GM19455 (cell line): ENCODE measurements at regions not wholly inside any gene's neighbourhood (a gene's known extent, or its start where the extent isn't known, plus 50 kb on each side); places are given as distances from the start of the nearest gene placed in this dataset.
"Not testable (repeated sequence)": the region's sequence is repeated elsewhere in the genome, so short reads cannot be mapped to it uniquely, and the experiment has no call there.

ENCODE experiments used
- ATAC-seq: cut with Tn5 transposase; IDR thresholded peaks from one replicate; pipeline ENCODE4 v1.9.1; 2021; ENCODE audit not compliant: unreplicated experiment

DNA sequence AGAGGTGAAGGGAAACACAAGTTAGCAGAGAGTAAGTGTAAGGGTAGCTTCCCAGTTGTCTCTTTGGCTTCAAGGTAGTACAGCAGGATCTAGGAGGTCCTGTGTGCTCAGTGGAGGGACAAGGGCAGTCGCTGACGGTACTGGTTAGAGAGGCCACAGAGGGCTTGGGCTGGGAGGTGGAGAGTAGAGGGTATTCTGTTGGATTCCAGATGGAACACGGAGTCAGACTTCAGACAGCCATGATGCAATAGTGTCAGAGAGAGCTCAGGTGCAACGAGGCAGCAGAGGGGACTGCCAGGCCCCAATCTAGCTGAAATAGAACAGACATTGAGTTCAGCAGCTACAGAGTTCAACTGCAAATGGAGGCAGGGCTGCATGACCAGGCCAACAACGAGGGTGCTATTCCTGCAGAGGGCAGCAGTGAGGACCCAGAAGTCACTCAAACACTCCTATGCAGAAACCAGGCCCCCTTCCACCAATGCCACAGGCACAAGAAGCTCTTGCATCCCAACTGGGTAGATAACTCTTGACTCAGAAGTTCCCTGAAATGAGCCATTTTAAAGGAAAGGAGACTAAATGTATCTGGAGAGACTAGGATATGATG, 325.0 kb upstream of the ESRRG start:
- peak; percentile 63 for ATAC-seq

DNA sequence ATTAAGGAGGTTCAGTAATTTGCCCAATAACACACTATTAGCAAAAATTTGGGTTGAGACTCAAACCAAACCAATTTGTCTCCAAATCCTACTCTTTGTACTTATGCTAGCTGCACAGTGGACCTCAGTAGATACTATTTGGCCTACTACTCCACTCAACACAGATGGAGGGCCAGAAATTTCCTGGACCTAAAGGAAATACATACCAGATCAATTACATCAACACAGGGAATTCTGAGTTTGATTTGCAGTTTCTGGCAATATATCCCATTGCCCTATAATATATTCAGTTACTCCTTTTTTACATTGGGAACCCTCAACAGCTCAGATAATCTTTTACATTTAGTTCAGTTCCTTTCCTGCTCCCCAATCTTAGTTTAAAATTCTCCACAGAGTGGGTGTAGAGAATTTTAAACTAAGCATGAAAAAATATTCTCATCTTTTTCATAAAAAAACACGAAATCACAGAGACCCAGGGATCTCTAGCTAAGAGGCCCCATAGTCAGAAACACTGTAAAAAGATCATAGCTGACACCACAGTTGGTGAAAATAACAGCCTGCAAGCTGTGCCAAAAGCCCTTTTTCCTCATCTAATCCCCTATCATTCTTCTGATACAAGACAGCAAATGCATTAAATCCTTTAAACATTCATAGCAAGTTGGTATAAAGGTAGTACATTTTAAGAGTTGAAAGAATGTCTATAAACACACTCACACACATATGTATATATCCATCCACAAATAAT, 317.7 kb upstream of the ESRRG start:
- ATAC-seq = no peak

DNA sequence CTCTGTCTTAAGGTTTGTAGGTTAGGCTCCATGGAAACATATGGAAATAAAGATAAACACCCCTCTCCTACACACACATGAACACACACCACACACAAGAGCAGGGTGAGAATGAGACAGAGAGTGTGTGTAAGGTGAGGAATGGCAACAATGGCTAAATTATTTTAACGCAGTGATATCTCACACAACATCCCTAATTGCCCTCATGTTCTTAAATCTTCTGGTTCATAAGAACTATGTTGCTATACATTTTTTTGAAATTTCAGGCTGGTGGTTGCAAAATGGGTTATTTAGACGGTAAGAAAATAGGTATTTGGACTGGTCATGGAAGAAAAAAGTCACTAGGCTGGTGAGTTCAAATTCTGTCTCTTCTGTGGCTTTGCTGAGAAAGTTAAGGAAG, 316.7 kb upstream of the ESRRG start:
- ATAC-seq = no peak

DNA sequence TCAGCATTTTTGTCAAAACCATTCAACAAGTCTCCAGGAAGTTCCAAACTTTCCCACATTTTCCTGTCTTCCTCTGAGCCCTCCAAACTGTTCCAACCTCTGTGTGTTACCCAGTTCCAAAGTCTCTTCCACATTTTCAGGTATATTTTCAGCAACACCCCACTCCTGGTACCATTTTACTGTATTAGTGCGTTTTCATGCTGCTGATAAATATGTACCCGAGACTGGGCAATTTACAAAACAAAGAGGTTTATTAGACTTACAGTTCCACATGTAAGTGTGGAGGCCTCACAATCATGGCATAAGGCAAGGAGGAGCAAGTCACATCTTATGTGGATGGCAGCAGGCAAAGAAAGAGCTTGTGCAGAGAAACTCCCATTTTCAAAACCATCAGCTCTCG, 315.9 kb upstream of the ESRRG start:
- not testable (repeated sequence) for ATAC-seq

- no peak for ATAC-seq
Measured at GRCh38 chr1:217036757-217037156, 313.5 kb upstream of the ESRRG start.

DNA sequence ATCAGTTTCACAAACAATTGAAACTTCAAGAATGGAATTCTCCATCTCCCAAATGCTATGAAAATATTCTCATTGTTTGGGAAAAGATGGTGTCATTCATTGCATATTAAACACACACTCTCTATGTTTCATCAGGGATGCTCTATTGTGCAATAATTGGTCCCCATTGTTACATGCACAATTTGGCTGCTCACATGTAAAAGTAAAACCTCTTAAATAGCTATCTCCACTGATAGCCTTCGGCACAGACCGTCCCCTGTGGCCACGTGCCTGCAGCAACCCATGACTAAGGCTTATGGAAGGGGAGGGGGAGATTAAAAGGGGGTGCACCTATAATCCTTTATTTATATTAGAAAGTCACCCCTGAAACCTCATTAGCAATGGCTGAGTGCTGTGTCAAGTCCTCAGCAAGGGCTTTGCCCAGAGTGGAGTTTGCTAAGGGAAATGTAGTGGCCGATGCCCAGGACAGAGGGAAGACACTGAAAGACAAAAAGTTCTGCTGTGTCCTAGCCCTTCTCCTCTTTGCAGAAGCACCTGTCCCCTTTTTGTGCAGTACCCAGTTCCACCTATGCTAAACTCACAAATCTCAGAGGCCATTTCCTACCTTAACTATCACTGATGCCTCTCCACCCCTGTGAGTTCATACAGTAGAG, 309.6 kb upstream of the ESRRG start:
- no peak for ATAC-seq

GRCh38 chr1:217029281-217030157, 306.3 kb upstream of the ESRRG start:
- ATAC-seq = no peak

- peak; percentile 96 for ATAC-seq
Measured at GRCh38 chr1:217027403-217028080, 304.3 kb upstream of the ESRRG start.

GRCh38 chr1:217026531-217026930, 303.3 kb upstream of the ESRRG start:
- no peak for ATAC-seq

DNA sequence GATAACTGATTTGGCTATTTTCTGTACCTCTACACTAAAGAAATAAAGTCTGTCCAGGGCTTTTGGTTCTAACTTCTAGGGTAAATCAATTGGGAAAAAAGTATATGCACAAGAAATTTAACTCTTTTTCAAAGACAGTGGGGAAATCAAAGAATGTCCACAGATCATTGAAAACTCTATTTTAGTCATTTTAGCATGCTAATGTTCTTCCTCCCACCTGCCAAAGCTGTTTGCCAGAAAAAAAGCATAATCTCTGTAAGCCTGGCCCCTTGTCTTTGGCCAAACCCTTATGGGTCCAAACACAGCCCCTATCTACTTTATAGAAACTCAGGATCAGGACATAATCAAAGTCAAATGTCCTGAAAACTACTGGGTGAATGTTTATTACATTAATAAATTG, 302.2 kb upstream of the ESRRG start:
- no peak for ATAC-seq

DNA sequence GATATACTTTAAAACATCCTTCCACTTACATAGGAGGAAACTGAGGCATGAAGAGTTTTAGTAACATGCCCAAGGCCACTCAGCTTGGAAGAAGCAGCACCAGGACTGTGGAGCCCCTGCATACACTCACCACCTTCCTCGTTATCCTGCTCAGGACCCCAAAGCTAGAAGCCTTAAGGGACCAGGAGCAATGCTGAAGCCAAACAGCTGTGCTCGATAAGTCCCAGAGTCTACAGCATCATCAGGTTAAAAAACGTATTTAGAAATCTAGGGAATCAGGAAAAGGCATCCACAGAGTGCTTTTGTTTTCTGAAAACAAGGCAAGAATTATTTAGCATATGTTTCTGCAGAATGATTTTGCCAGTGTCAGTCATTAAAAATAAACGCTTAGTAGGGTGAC, 301.7 kb upstream of the ESRRG start:
- no peak for ATAC-seq

DNA sequence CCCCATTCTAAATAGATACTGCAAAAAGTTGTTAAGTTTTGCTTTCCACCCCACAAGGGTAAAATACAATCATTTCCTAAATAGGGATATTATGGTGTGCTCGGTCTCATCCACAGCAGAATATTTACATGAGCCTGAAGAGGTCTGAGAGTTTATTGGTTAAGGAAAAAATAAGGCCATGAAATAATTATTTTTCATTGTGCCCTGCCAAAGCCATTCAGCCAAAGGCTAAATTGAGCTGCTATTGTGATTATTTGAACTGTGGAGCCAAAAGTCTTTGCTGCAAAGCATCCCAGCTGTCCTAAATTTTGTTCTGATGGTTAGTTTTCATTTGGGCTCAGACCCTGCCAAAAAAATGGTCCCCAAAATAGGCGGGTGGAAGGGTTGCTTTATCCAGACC, 298.7 kb upstream of the ESRRG start:
- no peak for ATAC-seq

DNA sequence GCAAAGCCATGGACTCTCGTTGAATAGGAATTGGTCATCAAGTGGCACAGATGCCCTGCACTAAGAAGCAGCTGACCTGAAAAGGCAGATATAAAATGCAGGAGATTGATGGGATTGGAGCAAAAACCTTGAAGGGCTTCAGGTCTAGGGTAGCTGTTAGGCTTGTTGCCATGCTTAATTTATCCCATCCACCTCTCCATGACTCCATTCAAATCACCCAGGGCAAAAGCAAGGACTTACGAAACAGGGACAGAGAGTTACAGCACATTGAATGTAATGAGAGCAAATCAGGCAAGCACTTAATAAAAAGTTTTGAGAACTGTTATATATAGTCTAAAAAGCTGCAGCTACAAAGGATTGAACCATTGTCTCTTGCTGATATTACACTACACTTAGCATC, 298.2 kb upstream of the ESRRG start:
- ATAC-seq = no peak

- ATAC-seq = no peak
Measured at GRCh38 chr1:217019475-217019874, 296.2 kb upstream of the ESRRG start.

GRCh38 chr1:217018648-217019047, 295.4 kb upstream of the ESRRG start:
- no peak for ATAC-seq

DNA sequence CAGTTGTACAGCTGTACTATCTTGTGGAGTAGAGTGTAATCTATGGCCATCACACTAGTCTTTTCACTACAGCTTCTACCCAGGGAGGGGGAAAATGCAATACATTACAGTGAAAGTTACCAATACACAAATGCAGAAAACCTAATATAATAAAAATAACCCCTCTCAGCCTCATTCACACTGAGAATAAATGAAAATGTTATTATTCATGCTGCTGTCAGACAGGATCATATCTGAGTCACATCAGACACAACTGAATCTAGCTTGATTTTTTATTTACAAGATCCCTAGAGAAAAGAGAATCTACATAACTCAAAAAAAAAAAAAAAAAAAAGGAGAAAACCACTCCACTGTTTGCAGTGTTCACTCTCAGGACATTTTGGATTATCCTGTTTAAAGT, 293.9 kb upstream of the ESRRG start:
- no peak for ATAC-seq

DNA sequence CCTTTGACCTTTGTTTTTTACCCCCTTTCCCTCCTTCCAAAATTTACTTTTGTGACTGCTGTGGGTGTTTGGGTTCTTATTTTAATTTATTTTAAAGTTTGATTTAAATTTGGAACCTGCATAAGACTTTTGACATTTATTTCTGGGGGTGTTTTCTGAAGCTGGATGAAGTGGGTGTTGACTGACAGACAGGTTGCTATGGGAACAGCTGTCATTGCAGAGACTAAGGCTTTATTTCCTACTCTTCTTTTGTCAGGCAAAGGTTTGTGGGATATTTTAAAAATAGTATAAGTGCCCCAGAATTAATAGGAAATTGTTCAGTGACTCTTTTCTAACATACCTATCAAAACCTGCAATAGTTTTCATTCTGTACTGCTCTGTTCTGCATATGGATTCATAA, 290.8 kb upstream of the ESRRG start:
- no peak for ATAC-seq

GRCh38 chr1:217012659-217013058, 289.4 kb upstream of the ESRRG start:
- no peak for ATAC-seq

DNA sequence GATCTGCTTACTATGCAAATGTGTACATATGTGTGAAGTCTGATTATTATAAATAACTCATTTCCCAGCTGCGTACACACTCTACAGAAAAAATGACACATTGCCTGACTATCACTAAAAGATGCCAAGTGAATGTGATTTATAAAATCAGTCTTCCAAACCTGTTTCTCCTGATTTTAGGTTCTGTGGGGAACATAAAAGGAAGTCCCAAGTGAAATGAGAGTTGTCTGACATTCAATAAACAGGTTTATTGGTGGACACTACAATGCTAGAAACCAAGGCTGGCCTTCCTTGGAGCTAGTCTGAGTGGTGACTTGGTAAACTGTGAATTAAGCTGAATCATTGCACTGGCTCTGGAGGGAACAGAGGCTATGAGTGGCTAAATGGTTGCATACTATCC, 287.9 kb upstream of the ESRRG start:
- no peak for ATAC-seq

DNA sequence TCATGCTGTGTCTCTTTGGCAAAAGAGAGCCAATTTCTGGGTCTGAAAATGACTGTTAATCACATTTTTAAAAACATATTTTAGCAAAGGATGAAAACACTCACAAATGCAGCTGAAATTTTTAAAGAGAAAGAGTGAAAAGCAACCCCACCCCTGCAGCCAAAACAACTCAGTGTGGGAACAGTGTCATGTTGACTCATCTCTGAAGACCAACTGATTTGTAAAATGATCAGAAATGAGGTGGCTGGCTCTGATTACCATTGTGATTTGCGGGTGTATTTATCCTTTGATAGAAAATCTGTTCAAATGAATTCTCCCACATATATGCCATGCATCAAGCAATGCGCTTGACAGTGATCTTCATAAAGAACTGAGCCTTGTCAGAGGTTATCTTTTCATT, 287.0 kb upstream of the ESRRG start:
- ATAC-seq = no peak

DNA sequence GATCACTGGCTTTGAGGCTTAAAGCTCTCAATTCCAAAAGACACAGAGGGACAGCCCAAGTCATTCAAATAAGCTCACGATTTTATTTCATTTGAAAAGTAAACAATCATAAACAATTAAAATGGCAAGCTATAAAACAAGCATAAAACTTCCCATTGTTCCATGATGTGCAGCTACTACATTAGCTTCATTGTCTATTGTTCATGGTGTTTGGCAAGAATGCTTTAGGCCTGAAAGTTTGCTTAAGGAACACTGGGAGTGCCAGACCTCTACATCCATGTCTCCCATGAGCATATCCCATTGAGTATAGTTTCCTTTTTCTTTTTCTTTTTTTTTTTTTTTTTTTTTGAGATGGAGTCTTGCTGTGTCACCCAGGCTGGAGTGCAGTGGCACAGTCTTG, 286.1 kb upstream of the ESRRG start:
- ATAC-seq = no peak
